Left lung (tissue), 4 donors: ENCODE measurements at regions not wholly inside any gene's neighbourhood (a gene's known extent, or its start where the extent isn't known, plus 50 kb on each side); places are given as distances from the start of the nearest gene placed in this dataset.
A peak's percentile ranks its signal among the peaks of the same experiment; 100 is the strongest.

Experiments
- ATAC-seq: fragments of 200-7000 bp; cut with Tn5 transposase; one replicate; pipeline ENCODE4 v1.9.1; 2020; ENCODE audit warnings: moderate library complexity
- DNase-seq, 4 donors: peaks; one replicate each; pipeline ENCODE4 v3.0.0-alpha.2; 2013 to 2020
- H3K27ac ChIP-seq, 2 donors: fragments of 200-600 bp; sonication (generic) in 1 of 2; one replicate each; pipeline versions ENCODE4 v1.5.0 to v1.8.0; 2020 to 2021
- H3K27me3 ChIP-seq, 2 donors: fragments of 200-600 bp; sonication (generic) in 1 of 2; one replicate each; pipeline versions ENCODE4 v1.5.0 to v1.8.0; 2020 to 2021
- H3K36me3 ChIP-seq, 2 donors: fragments of 200-600 bp; sonication (generic) in 1 of 2; one replicate each; pipeline versions ENCODE4 v1.5.0 to v1.8.0; 2020 to 2021
- H3K4me1 ChIP-seq, 2 donors: fragments of 200-600 bp; one replicate each; pipeline ENCODE4 v1.8.0; 2021
- H3K4me3 ChIP-seq, 2 donors: fragments of 200-600 bp; sonication (generic) in 1 of 2; one replicate each; pipeline versions ENCODE4 v1.5.0 to v1.8.0; 2020 to 2021; ENCODE audit warnings: mild to moderate bottlenecking in 1 of 2
- H3K9me3 ChIP-seq, 2 donors: fragments of 200-600 bp; sonication (generic) in 1 of 2; one replicate each; pipeline versions ENCODE4 v1.5.0 to v1.8.0; 2020 to 2021
- CTCF ChIP-seq, 2 donors: fragments of 200-600 bp; sonication (generic) in 1 of 2; IDR thresholded peaks; one replicate each; pipeline versions ENCODE4 v1.5.0 to v1.8.0; 2021; ENCODE audit warnings: antibody characterized with exemption in 2 of 2
- intact Hi-C, 2 donors: fragments of 100-400 bp; cut with DNase I; formaldehyde crosslinking; loops; one replicate each; pipeline versions ENCODE4 v1.11.2 to v1.14.2; 2022
- donor health status: DM: no; HTN: yes; CAD: no.
- donor health status: DM: no; HTN: no; CAD: no.

DNA sequence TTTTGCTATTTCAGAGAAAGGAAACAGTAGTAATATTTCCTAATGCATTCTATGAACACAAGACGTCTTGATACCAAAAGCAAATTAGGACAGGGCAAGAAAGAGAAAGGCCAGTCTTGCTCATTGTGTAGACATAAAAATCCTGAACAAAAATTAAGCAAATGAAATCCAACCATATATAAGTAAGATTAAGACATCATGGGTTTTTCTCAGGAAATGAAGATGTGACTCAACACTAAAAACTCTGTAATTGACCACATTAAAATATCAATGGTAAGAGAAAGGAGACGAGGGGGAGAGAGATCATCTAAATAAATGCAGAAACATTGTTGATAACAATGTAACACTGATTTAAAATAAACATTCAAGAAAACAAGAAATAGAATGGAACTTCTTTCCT lies 205.4 kb downstream of the SOD2 start:
- no peak for TF ChIP-seq CTCF (IDR thresholded peaks at IDR 0.05)
- no peak for DNase-seq
- peaks cover 0 to 1% of the 10 kb centered on the region in 2 donors for H3K27me3 ChIP-seq
- no peak overlapping the region for H3K4me3 ChIP-seq
- no peaks in the 10 kb centered on the region for H3K36me3 ChIP-seq
- intact Hi-C loops: no loop called here
- no peak for ATAC-seq
- peaks cover 0 to 4% of the 10 kb centered on the region in 2 donors for H3K4me1 ChIP-seq
- no peak overlapping the region for H3K27ac ChIP-seq
- no peaks in the 10 kb centered on the region for H3K9me3 ChIP-seq

GRCh38 chr6:159483259-159483658 lies 209.8 kb downstream of the SOD2 start:
- H3K9me3 ChIP-seq: no peaks in the 10 kb centered on the region
- no peaks in the 10 kb centered on the region for H3K36me3 ChIP-seq
- no peak overlapping the region for H3K4me3 ChIP-seq
- H3K27me3 ChIP-seq: peaks cover 0 to 4% of the 10 kb centered on the region in 2 donors
- no peak overlapping the region for H3K27ac ChIP-seq
- ATAC-seq (peak; percentile 95), DNase-seq (no peak)
- intact Hi-C loops: no loop called here
- no peaks in the 10 kb centered on the region for H3K4me1 ChIP-seq
- TF ChIP-seq CTCF (IDR thresholded peaks at IDR 0.05): no peak

GRCh38 chr6:159481897-159482296 lies 211.1 kb downstream of the SOD2 start:
- Histone ChIP-seq H3K4me1 (no peaks in the 10 kb centered on the region), H3K4me3 (no peak overlapping the region), H3K36me3 (no peaks in the 10 kb centered on the region), H3K27me3 (peaks cover 0 to 4% of the 10 kb centered on the region in 2 donors), H3K9me3 (no peaks in the 10 kb centered on the region), H3K27ac (no peak overlapping the region)
- intact Hi-C loops: no loop called here
- no peak for ATAC-seq
- DNase-seq: no peak
- no peak for TF ChIP-seq CTCF (IDR thresholded peaks at IDR 0.05)

- no peak for TF ChIP-seq CTCF (IDR thresholded peaks at IDR 0.05)
- DNase-seq (no peak), ATAC-seq (no peak)
- no peaks in the 10 kb centered on the region for H3K4me1 ChIP-seq
- H3K27ac ChIP-seq: no peak overlapping the region
- H3K4me3 ChIP-seq: no peak overlapping the region
- intact Hi-C loops: no loop called here
- peaks cover 0 to 4% of the 10 kb centered on the region in 2 donors for H3K27me3 ChIP-seq
- H3K9me3 ChIP-seq: no peaks in the 10 kb centered on the region
- H3K36me3 ChIP-seq: no peaks in the 10 kb centered on the region
Observed at GRCh38 chr6:159480471-159480870, 212.6 kb downstream of the SOD2 start.

DNA sequence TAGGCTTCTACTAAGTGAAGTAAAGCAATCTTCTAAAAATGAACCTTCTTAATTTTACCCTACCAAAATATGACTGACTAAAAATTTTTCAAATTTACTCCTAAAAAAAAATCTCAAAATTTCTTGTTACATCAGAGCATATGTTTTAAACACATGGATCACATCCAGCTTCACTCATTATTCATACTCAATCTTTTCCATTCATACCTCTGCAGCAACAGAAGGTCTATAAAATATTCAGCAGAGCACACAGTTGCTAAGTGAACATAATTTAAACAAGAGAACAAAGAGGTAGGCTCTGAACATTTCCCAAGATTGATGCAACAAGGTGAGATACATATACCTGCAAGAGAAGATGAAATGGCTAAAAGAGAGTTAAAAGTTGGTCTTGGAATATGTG lies 213.9 kb downstream of the SOD2 start:
- no peak for ATAC-seq
- peaks cover 0 to 4% of the 10 kb centered on the region in 2 donors for H3K27me3 ChIP-seq
- H3K36me3 ChIP-seq: no peaks in the 10 kb centered on the region
- H3K4me3 ChIP-seq: no peak overlapping the region
- H3K27ac ChIP-seq: no peak overlapping the region
- no peaks in the 10 kb centered on the region for H3K9me3 ChIP-seq
- intact Hi-C loops: no loop called here
- DNase-seq: no peak
- no peaks in the 10 kb centered on the region for H3K4me1 ChIP-seq
- TF ChIP-seq CTCF (IDR thresholded peaks at IDR 0.05): no peak
